ENCODE measurements at regions not wholly inside any gene's neighbourhood (a gene's known extent, or its start where the extent isn't known, plus 50 kb on each side); places are given as distances from the start of the nearest gene placed in this dataset.

GRCh38 chr15:81923561-81924350 lies 122.1 kb downstream of the MEX3B start:
- no peak overlapping the region for H3K4me2 ChIP-seq
- 36% methylated on average over 4 of the region's 4 CpGs for WGBS (ENCODE audit: low lambda C conversion rate)
- CTCF ChIA-PET = interaction anchor here (1.3 kb wide), 1 partner anchor 17 kb away, joined by 4 read pairs; no protein-coding TSS in a partner anchor

GRCh38 chr15:81922143-81922542 lies 123.7 kb downstream of the MEX3B start:
- H3K4me1 ChIP-seq (ENCODE audit: control insufficient read depth in 1 of 2, insufficient read depth in 2 of 2, low read depth in 1 of 2, low read length in 1 of 2) = no peaks in the 10 kb centered on the region
- no peaks in the 10 kb centered on the region for H3K36me3 ChIP-seq (replicated peaks in 1 of 2; ENCODE audit: control insufficient read depth in 1 of 2, insufficient read depth in 2 of 2, low read length in 1 of 2)
- ChIA-PET POLR2A (no interaction called here), CTCF (interaction anchor here (1.3 kb wide), 1 partner anchor 18 kb away, joined by 4 read pairs; no protein-coding TSS in a partner anchor)
- no peak overlapping the region for H3K9ac ChIP-seq
- H2AFZ ChIP-seq (ENCODE audit: low read depth) = no peak overlapping the region
- H3K4me3 ChIP-seq (ENCODE audit: low read depth in 2 of 2, low read length in 1 of 2) = no peak overlapping the region
- H3K79me2 ChIP-seq (ENCODE audit: insufficient read depth) = no peaks in the 10 kb centered on the region
- H3K9me3 ChIP-seq = peaks cover 3% of the 10 kb centered on the region
- no peak overlapping the region for H3K4me2 ChIP-seq
- DNase-seq = no peak
- no peaks in the 10 kb centered on the region for H3F3A ChIP-seq (replicated peaks; ENCODE audit: insufficient read depth)
- no peak overlapping the region for H3K27ac ChIP-seq (ENCODE audit: low read depth in 2 of 2, low read length in 1 of 2)
- H3K9me2 ChIP-seq = no peaks in the 10 kb centered on the region
- H3K27me3 ChIP-seq (ENCODE audit: insufficient read depth) = no peaks in the 10 kb centered on the region
- H4K20me1 ChIP-seq (ENCODE audit: insufficient read depth) = no peaks in the 10 kb centered on the region
- no peak for TF ChIP-seq JUND (IDR thresholded peaks at IDR 0.05)
- no peak for TF ChIP-seq MAX (IDR thresholded peaks at IDR 0.05; ENCODE audit: low read depth)
- no peak for TF ChIP-seq ZBTB33 (IDR thresholded peaks at IDR 0.05; ENCODE audit: borderline replicate concordance, low read depth)
- TF ChIP-seq MXI1 (IDR thresholded peaks at IDR 0.05; ENCODE audit: low read depth, low read length) = no peak
- no peak for TF ChIP-seq POLR2AphosphoS5 (IDR thresholded peaks at IDR 0.05; ENCODE audit: low read depth, low read length)
- TF ChIP-seq REST (IDR thresholded peaks at IDR 0.05; ENCODE audit: low read depth, low read length) = no peak
- no peak for TF ChIP-seq FOSL2 (IDR thresholded peaks at IDR 0.05; ENCODE audit: borderline replicate concordance, low read depth)
- no peak for TF ChIP-seq YY1 (IDR thresholded peaks at IDR 0.05; ENCODE audit: low read depth)

More at GRCh38 chr15:81923561-81924350, 122.1 kb downstream of the MEX3B start:
- POLR2A ChIA-PET = no interaction called here
- Histone ChIP-seq H3F3A (replicated peaks; ENCODE audit: insufficient read depth) (no peaks in the 10 kb centered on the region), H3K36me3 (replicated peaks in 1 of 2; ENCODE audit: control insufficient read depth in 1 of 2, insufficient read depth in 2 of 2, low read length in 1 of 2) (no peaks in the 10 kb centered on the region), H3K4me3 (ENCODE audit: low read depth in 2 of 2, low read length in 1 of 2) (no peak overlapping the region), H3K79me2 (ENCODE audit: insufficient read depth) (no peaks in the 10 kb centered on the region), H3K27me3 (ENCODE audit: insufficient read depth) (no peaks in the 10 kb centered on the region), H2AFZ (ENCODE audit: low read depth) (no peak overlapping the region), H3K9ac (no peak overlapping the region), H3K27ac (ENCODE audit: low read depth in 2 of 2, low read length in 1 of 2) (no peak overlapping the region), H4K20me1 (ENCODE audit: insufficient read depth) (no peaks in the 10 kb centered on the region), H3K9me2 (no peaks in the 10 kb centered on the region), H3K9me3 (peaks cover 3% of the 10 kb centered on the region), H3K4me1 (ENCODE audit: control insufficient read depth in 1 of 2, insufficient read depth in 2 of 2, low read depth in 1 of 2, low read length in 1 of 2) (no peaks in the 10 kb centered on the region)
- TF ChIP-seq CTCF (IDR thresholded peaks at IDR 0.05) (no peak), FOXM1 (IDR thresholded peaks at IDR 0.05; ENCODE audit: low read depth) (no peak), ELF1 (IDR thresholded peaks at IDR 0.05) (no peak), SMC3 (IDR thresholded peaks at IDR 0.05; ENCODE audit: low read depth, low read length) (no peak), MAX (IDR thresholded peaks at IDR 0.05; ENCODE audit: low read depth) (no peak), USF2 (IDR thresholded peaks at IDR 0.05; ENCODE audit: borderline replicate concordance, low read depth, low read length) (no peak), RCOR1 (IDR thresholded peaks at IDR 0.05; ENCODE audit: low read length) (no peak), YY1 (IDR thresholded peaks at IDR 0.05; ENCODE audit: low read depth) (no peak)
- no peak for DNase-seq
